NCI-H748 (cell line): ENCODE measurements at regions not wholly inside any gene's neighbourhood (a gene's known extent, or its start where the extent isn't known, plus 50 kb on each side); places are given as distances from the start of the nearest gene placed in this dataset.
"Not testable (repeated sequence)": the region's sequence is repeated elsewhere in the genome, so short reads cannot be mapped to it uniquely, and the experiment has no call there.

ENCODE experiments used
- DNase-seq: peaks from one replicate; lab custom pipeline; 2025; ENCODE audit not compliant: unreplicated experiment; lab: John Stamatoyannopoulos, UW

GRCh38 chr14:52124791-52125684, 56.2 kb upstream of the NID2 start:
- DNase-seq = no peak

DNA sequence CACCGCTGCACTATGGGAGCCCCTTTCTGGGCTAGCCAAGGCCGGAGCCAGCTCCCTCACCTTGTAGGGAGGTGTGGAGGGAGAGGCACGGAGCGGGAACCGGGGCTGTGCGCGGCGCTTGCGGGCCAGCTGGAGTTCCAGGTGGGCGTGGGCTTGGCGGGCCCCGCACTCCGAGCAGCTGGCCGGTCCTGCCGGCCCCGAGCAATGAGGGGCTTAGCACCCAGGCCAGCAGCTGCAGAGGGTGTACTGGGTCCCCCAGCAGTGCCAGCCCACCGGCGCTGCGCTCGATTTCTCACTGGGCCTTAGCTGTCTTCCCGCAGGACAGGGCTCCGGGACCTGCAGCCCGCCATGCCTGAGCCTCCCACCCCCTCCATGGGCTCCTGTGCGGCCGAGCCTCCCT, 53.3 kb upstream of the NID2 start:
- DNase-seq = not testable (repeated sequence)

GRCh38 chr14:52121441-52121840, 52.6 kb upstream of the NID2 start:
- DNase-seq = no peak

DNA sequence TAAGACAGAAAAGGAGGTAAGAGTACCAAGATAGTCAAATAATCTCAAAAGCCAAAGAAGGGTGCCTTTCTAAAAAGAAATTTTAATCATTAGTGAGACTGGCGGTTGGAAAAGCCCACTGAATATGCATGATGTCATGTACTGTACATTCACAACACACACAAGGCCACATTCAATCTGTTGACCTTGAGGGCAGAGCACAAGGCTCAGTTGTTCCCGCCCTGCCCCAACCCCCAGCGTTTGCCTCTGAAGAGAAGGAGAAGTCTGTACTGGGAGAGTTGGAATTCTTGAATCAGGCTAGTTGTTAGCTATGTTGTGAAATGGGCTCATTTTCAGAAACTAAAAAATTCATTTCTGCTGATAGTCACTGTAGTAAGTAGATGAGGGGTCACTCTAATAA, 50.2 kb upstream of the NID2 start:
- no peak for DNase-seq
